HG03175 (cell line): ENCODE measurements at regions not wholly inside any gene's neighbourhood (a gene's known extent, or its start where the extent isn't known, plus 50 kb on each side); places are given as distances from the start of the nearest gene placed in this dataset.

Experiments used
- ATAC-seq: cut with Tn5 transposase; IDR thresholded peaks from one replicate; pipeline ENCODE4 v1.9.1; 2021; ENCODE audit warnings: mild to moderate bottlenecking, moderate library complexity; ENCODE audit not compliant: unreplicated experiment

DNA sequence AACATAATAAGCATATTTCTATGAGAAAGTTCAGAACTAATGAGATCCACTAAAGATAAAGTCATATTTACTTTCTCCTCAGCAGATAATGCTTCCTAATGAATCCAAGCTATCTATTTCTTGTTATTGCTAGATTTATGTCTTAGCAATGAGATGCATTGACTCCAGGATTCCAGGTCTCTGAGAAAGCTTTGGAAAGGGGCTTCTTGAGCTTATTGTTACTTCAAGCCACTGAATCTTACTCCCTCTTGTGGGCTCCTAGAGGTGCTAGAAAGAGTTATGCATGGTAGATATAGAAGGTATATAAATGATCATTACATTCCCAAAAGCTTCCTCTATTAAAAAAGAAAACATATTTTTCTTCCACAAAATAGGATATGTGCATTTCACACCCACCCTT, 246.4 kb upstream of the ADAMTS5 start:
- ATAC-seq, result no peak

DNA sequence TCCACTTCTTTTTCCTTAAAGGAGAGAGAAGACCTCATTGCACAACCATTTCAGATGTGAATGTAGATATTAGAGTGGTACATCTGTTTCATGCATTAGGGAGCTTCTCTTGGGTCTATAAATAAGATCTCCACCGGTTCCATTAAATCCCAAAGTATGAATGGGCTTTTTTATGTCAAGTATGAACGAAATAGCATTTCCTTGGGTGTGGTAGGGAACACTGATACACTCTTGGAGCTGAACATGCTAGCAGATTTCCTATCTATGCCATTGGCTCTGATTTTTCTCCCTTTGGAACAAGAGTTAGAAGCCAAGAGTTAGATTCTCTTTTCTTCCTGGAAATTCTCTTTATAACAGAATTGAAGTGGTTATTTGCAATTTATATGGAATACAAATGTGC, 245.6 kb upstream of the ADAMTS5 start:
- no peak for ATAC-seq

DNA sequence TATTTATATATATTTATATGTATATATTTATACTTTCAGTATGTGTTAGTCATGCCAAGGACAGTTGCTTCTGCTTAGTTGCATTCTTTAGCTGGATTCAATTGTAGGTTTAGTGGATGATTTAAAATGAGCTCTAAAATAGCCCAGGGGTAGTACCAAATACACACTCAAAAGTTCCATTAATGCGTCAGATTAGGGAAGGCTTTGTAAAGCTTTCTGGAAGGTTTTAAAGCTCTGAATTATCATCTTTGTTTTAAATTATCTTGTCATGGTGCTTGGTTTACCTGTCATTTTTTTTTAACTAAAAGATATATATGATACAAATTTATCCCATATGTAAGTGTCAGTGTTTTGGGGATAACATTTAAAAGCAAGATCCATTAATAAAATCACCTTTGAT, 242.7 kb upstream of the ADAMTS5 start:
- ATAC-seq, result no peak

DNA sequence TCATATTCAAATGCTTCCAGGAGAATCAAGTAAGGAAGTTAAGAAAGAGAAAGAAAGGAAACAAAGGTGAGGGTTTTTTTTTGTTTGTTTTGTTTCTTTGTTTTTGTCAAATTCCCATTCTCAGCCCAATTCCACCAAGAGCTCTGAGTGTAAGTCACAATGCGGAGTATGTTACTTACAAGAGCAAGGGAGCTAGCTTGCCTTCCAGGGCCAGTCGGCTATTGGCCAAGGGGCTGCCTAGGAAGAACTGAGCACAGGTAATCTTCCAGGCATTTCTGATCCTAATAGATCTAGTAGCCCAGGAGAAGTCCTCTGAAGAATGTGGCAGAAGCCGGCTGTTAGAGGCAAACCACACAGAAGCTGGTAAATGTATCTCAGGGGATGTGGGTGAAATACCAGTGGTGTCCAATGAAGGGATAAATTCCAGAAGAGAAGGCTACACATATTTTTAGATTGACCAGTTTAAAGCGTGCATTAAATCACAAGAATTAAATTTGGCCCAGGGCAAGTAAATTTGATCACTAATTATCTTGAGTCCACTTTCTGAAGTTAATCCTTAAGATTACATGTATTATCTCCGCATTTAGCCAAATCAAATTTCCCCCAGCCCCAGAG, 239.6 kb upstream of the ADAMTS5 start:
- ATAC-seq, result no peak

DNA sequence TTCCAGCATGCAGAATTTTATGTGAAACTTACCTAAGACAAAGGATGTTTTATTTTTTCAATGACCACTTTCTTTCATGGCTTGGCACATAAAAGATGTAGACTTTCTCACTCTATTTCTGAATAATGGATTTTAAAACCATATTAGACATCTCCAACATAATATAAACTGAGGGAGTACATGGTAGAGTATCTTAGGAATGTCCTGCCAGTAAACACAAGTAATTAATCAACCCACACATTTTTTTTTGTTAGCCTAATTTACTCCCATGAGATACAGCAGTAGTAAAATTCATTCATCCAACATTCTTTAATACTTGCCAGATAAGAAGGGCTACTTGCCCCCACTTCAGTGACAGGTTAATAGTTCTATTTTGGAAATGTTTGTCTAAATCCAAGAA, 235.4 kb upstream of the ADAMTS5 start:
- ATAC-seq, result no peak

DNA sequence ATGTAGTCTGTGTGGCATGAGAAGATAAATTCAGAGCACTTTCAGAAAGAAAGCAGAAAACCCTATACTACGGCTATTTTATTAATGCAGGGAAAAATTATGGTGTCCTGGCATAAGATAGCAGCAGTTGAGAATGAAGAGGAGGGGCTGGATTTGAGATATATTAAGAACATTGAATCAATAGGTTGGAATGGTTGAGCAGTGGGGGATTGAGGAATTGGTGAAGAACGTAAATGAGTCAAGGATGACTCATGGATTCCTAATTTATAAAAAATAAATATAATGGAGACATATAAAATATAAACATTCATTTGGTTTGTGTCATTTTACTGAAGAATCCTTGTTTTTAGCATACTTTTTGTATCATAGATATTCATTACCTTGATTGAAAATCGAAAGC, 234.3 kb upstream of the ADAMTS5 start:
- no peak for ATAC-seq

DNA sequence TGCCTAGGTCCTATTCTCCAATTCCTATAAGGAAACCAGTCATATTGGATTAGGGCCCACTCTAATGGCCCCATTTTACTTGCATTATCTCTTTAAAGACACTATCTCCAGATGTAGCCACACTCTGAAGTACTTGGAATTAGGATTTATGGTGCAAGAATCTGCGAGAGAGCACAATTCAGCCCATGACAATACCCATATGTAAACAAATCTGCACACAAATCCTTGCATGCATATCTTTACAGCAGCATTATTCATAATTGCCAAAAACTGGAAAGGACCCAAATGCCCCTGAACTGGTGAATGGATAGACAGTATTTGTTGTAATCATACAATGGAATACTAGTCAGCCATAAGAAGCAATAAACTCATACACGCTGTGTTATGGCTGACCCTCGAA, 229.8 kb upstream of the ADAMTS5 start:
- ATAC-seq, result no peak

DNA sequence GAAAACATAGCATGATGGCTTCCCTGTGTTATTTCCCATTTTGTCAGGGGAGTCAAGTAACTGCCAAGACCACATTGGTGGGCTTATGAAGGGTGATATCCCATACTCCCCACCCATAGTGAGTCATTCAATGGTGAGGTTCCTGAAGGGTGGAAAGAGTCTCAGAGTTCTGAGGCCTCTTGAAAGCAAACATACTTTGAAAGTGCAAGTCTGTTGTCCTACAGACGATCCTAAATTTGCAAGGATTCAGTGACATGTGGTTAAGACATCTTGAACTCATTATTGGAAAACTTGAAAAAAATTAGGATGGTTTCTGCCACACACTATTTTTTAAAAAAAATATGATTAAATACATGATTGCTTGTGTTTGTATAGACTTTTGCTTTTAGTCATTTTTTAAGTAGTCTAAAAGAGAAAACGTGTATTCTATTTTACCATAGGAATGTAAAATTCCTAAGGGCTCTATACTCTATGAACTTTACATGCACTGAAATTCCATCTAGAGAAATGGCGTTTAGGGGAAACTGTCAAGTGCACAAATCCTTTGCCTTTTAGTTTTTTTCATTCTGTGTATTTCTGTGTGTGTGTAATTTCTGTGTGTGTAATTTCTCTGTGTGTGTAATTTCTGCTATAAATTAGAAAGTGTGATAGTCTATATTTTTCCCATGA, 225.5 kb upstream of the ADAMTS5 start:
- ATAC-seq, result no peak

DNA sequence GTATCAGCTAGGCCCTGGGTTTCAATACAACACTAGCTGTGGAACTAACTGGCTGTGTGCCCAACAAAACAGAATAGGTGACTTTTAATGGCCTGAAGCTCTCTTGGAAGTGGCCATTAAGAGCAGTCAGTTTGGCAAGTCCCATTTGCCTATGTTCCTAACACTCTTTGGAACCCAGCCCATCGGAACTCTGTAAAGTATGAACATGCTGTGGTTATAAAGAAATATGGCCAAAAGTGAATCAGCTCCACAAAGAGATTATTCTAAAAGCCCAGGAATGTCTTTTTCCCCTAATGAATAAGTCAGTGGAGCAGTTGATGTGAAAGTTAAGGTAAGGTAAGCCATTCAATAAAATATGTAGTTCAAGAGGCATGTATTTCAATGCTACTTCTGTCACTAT, 223.7 kb upstream of the ADAMTS5 start:
- no peak for ATAC-seq

DNA sequence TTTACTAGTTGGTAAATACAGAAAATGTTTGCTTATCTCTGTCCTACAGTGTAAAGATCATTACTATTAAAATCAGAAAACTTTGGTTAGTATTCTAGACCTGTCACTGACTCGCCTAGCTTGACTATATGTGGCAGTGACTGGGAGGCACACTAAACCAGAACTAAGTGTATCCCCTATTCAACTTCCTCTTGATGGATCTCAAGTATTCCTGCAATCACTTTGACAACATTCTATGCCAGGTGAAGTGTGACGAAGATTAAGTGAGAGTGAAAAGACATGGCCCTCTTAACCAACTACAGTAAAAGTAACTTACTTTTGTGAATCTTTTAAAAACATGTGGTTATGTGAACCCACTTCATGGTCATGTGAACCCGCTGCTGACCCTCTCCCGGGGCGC, 223.0 kb upstream of the ADAMTS5 start:
- ATAC-seq, result no peak

DNA sequence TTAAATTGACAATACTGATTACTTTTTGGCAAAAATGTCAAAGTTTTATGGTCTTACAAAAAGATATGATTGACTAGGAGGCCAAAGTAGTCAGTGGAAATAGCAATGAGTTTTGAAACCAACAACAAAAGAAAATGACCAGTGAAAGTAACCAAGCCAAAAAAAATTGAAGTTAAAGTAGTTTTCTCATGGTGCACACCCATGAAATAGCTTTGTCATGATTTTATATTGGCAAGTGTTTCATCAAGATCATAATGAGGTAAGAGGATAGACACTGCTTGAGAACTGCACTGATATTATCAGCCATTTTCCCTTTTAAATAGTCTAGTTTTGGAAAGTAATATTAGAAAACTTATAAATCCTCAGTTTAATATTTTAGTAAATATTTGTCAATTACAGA, 206.2 kb upstream of the ADAMTS5 start:
- no peak for ATAC-seq

DNA sequence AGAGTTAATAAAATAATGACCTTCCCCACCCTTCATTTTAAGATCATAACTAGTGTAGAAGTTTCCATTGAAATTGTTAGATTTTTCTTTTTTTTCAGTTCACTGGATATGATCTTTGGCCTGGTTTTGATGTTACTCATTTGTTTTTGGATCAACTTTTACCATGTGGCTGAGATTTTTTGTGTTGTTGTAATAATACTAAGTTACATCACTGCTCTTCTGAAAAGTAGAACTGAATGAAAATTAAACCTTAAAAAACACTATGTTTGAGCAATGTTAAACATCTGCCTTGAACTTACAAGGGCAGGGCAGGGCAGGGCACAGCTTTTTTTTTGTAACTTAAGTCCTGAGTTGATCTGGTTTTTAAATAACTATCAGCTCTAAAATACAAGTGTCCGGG, 204.8 kb upstream of the ADAMTS5 start:
- ATAC-seq, result no peak

DNA sequence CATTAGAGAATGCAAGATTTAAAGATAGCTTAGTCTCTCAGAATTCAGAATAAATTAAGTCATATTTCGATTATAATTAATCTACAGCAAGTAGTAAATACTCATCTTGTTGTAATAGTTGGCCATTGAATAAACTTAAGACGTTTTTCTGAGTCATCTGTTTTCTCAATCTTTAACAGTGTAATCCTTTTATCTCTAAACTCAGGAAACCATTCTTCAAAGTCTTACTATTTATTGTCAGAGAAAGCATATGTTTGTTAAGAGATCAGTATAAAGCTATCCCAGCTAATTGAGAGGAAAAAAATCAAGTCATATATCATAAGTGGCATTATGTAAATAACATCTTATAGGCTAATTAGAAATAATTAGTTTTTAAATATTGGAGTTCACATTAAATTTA, 201.2 kb upstream of the ADAMTS5 start:
- no peak for ATAC-seq

DNA sequence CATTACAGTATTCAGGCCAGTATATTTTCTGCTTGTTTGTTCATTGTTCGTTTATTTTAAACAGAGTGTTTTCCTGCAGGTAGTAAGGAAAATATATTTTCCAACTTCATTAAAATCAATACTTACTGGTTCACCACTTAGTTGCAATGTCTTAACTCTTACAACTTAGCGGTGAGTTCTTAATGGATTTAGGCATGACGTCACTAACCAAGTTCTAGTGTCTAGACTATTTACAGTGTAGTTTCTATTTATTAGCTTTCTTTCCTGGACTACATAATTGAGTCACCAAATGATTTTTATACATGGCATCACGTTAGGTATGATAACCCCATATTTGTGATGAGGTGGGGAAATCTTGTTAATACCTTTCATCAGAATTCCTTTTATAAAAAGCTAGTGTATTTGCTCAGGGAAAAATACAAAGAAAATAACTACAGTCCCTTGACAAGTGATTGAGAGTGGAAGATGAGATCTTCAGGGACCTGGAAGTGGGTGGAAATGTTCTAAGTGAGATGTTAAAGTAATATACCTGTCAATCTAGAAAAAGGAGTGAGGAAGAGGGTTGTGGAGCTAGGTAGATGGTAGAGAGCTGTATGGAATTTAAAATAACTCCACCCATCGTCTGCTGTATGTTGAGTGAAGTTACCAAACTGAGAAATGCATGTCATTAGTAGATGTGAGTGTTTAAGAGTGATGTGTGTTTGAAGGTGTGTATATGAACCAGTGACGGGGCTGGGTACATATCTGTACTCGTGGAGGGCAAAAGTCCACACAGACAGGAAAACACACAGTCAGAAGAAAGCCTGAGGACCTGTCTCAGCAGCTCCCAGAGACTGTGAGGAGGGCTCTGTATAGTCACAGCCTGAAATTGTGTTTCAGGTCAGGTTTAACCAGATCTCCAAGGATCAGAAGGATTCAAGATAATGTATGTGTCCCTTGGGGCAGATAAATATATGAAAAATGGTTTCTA, 197.6 kb upstream of the ADAMTS5 start:
- ATAC-seq, result no peak

DNA sequence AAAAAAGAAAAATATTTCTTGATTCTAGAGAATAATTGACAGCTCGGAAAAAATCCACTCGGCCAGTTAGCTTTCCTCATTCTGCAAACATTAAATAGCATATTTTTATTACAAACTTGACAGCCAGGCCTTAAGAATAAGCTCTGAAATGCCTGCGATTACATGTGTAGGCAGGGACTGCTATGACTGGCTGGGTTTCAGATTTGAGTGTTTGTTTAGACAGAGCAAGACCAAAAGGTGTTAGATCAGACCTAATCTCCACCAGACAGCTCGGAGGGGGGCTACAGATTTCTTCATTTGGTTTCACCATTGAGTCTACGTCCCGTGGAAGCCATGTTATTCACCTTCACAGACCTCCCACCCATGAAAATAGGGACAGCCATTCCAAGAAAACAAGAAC, 192.1 kb upstream of the ADAMTS5 start:
- ATAC-seq, result no peak

DNA sequence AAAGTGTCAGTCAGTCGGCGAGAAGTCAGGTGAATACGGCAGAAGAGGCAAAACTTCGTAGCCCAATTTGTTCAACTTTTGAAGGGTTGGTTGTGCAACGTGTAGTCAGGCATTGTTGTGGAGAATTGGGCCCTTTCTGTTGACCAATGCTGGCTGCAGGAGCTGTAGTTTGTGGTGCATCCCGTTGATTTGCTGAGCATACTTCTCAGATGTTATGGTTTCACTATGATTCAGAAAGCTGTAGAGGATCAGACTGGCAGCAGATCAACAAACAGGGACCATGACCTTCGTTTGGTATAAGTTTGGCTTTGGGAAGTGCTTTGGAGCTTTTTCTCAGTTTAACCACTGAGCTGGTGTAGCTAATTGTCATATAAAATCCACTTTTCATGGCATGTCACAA, 190.2 kb upstream of the ADAMTS5 start:
- no peak for ATAC-seq

DNA sequence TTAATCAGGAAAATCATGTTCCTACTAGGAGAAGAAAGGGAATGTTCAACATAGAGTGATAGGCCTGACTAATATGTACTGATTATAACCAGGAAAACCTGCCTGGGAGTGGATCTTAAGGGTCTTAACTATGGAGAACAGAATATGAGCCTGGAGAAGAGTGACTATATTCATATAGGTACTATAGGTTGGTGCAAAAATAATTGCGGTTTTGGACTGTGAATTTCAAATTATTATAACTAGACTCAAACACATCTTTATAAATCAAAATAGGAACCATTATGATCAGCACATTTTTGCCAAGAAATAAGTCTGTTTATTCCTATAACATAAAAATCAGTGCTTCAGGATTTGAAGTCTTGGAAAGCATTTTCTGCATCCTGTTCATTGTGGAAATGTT, 189.8 kb upstream of the ADAMTS5 start:
- ATAC-seq, result no peak

DNA sequence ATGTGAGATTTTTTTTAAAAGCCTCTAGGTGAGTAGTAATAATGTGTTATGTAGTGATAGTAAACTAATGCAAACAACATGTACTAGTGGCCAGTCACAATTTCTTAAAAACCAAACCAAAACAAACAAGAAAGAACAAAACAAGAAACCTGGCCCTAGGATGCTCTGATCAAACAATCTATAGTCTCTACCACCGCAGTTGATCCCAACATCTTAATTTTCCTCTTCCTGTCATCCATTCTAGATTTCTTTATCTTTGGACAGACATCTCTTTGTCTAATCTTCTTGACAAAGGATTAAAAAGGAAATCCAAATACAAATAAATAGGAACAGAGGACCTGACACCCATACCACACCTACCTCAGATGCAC, 188.2 kb upstream of the ADAMTS5 start:
- ATAC-seq, result no peak

DNA sequence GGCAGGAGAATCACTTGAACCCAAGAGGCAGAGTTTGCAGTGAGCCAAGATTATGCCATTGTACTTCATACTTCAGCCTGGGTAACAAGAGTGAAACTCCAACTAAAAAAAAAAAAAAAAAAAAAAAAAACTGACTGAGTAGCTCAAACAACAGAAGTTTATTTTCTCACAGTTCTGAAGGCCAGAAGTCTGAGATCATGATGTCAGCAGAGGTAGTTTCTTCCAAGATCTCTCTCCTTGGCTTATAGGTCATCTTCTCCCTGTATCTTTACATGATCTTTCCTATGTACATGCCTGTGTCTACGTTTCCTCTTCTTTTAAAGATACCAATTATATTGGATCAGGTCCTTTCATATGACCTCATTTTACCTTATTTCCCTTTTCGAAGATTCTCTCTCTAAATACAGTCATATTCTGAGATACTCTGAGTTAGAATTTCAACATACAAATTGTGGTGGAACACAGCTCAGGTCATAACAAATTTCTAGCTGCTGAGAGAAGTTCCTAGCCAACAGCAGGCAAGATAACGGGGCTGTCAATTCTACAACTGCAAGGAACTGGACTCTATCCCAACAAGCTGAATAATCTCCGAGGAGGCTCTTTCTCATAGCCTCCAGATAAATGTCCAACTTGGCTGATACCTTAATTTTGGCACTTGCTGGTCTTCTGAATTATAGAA, 187.7 kb upstream of the ADAMTS5 start:
- ATAC-seq, result no peak

DNA sequence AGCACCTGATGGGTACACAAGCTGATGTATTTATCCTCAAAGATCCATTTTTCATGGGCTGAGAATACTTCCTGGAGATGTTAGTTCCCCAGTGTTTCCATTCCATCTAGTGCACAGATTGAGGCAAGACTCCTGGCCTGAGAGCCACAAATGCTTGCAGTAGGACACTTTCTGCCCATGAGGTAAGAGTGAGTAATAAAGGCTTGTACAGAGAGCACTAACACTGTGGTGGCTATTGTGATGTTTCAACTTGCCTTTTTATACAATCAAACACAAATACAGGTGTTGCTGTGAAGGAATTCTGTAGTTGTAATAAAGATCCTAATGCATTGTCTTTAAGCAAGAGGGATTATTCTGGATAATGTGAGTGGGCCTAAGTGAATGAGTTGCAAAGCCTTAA, 186.1 kb upstream of the ADAMTS5 start:
- no peak for ATAC-seq

DNA sequence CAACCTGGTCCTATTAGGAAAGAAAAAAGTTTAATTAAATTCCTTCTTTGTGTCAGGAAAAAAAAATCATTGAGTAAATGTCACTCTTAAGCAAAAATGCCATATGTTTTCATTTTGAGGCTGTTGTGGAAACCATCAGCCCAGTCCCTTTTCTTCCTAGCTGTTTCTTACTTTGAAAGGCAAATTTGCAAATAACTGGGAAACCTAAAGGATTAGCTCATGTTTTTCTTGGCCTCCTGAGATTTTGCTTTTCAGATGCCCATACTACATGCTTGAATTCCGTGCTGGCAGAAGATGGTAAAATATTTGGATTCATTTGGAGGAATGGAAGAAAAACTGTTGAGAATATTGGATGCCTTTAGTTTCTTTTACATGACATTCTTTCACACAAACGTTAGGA, 182.1 kb upstream of the ADAMTS5 start:
- no peak for ATAC-seq

DNA sequence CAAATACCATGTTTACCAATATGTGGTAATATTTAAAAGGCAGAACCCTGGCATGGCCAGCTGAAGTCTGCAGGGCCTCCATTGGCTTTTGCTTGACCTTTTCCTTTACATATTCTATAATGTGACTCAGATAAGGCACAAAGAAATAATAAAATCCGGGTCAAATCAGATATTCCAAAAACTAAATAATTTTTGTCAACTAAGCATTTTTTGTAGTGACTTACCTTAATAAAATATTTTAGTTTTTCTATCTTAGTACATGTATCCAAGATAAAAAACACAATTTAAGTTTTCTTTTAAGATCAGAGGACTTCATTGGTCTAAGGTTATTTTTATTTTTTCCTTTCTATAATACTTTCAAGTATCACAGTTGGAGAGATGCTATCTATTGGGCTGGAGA, 179.4 kb upstream of the ADAMTS5 start:
- no peak for ATAC-seq
